RWPE1 (cell line): ENCODE measurements at regions not wholly inside any gene's neighbourhood (a gene's known extent, or its start where the extent isn't known, plus 50 kb on each side); places are given as distances from the start of the nearest gene placed in this dataset.

Experiments used
- CTCF ChIA-PET: fragments of 350-600 bp; sonication (Branson Sonifier 250); formaldehyde crosslinking; extraction: SDS; loops from one replicate; lab custom pipeline; 2021; lab: Yijun Ruan, JAX
- POLR2A ChIA-PET: fragments of 400-600 bp; formaldehyde crosslinking; extraction: SDS; loops from one replicate; lab custom pipeline; 2020; ENCODE audit warnings: antibody characterized with exemption; ENCODE audit not compliant: low non-redundant PET; lab: Yijun Ruan, JAX
- DNase-seq: peaks from one replicate; pipeline ENCODE4 v3.0.0; 2012; ENCODE audit warnings: low spot score
- H3K27ac ChIP-seq: fragments of 450-650 bp; 2 replicates; pipeline ENCODE4 v1.5.1; 2017
- CTCF ChIP-seq: fragments of 450-650 bp; conservative IDR thresholded peaks from 2 replicates; pipeline ENCODE4 v1.5.1; 2017; ENCODE audit warnings: low read depth, mild to moderate bottlenecking

- no peak for TF ChIP-seq CTCF
- no peak for DNase-seq
- ChIA-PET POLR2A (no interaction called here), CTCF (no interaction called here)
- no peak overlapping the region for H3K27ac ChIP-seq
Measured at GRCh38 chr1:177710696-177711620, 258.9 kb downstream of the SEC16B start.

- POLR2A ChIA-PET = no interaction called here
- no peak for DNase-seq
Measured at GRCh38 chr1:177708406-177708805, 261.5 kb downstream of the SEC16B start.

DNA sequence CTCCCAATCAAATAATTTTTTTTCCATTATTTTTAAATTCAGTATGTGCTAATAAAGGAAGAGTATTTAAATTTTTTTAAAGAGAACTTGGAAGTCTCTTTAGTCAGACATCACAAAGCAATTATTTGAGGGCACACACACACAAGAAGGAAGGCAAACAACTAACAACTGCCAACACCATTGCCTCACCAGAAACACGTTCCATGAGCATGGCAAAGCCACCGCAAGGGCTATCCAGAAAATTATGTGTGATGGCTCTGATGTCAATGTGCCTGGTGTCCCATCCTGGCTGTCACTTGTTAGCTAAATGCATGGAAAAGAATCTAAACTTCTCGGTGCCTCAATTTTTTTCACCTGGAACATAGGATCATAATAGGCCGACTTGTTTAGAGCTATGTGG lies 262.9 kb downstream of the SEC16B start:
- no peak for DNase-seq
- ChIA-PET CTCF (interaction anchor here (0.7 kb wide), 3 partner anchors 51 to 1992 kb away, joined by 3 to 6 read pairs (median 3); no protein-coding TSS in a partner anchor), POLR2A (no interaction called here)
- H3K27ac ChIP-seq = no peak overlapping the region
- no peak for TF ChIP-seq CTCF

More at GRCh38 chr1:177708406-177708805, 261.5 kb downstream of the SEC16B start:
- no peak for TF ChIP-seq CTCF
- H3K27ac ChIP-seq = no peak overlapping the region
- CTCF ChIA-PET = interaction anchor here (0.7 kb wide), 1 partner anchor 52 kb away, joined by 3 read pairs; no protein-coding TSS in a partner anchor

DNA sequence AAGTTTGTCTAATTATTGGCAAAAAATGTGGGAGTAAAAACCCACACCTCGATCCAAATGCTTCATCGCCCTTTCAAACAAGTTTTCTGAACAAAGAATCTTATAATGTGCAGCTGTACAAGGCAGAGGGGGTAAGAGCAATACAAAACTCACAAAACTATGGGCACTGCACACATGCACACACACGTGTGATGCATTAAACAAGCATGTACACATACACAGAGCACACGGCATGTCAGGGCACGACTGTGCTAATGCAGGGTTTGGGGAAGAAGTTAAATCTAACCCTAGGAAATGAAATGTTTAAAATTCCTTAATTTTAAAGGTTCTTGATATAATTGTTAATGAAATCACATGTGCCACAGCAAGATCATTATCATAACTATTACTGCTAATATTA lies 264.0 kb downstream of the SEC16B start:
- TF ChIP-seq CTCF = no peak
- no peak for DNase-seq
- H3K27ac ChIP-seq = no peak overlapping the region
- POLR2A ChIA-PET = no interaction called here
- CTCF ChIA-PET = no interaction called here

DNA sequence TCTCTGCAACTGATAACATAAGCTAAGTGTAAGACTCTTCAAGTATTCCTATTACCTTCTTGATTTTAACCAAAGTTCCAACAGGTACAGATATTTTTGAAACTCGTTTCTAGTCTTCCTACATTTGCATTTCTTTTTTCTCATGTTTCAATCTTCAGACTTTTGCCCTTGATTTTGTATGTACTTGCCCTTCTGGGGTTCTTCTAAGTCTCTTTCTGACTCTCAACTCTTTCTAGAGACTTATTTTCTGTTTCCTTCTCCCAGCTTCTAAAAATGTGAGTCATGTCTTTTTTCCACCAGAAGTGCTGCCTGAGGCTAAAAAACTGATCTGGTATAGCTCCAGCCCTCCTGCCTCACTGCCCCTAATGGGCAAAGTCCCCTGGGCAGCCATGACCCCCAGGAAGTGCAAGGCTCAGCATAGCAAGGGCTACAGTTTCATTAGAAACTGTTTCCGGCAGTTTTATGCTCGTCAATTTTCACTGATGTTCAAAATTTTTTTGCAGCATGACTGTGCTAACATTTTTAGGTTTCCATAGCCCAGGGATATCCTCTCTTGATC lies 265.9 kb downstream of the SEC16B start:
- ChIA-PET POLR2A (interaction anchor here (0.6 kb wide), 1 partner anchor 130 kb away, joined by 3 read pairs; no protein-coding TSS in a partner anchor), CTCF (no interaction called here)
- DNase-seq = no peak
- no peak overlapping the region for H3K27ac ChIP-seq
- no peak for TF ChIP-seq CTCF

GRCh38 chr1:177701654-177702353 lies 268.1 kb downstream of the SEC16B start:
- DNase-seq = no peak
- no peak overlapping the region for H3K27ac ChIP-seq
- TF ChIP-seq CTCF = no peak
- ChIA-PET POLR2A (no interaction called here), CTCF (interaction anchor here (0.6 kb wide), 1 partner anchor 846 kb away, joined by 4 read pairs; no protein-coding TSS in a partner anchor)
